ENCODE measurements at regions not wholly inside any gene's neighbourhood (a gene's known extent, or its start where the extent isn't known, plus 50 kb on each side); places are given as distances from the start of the nearest gene placed in this dataset.
A peak's percentile ranks its signal among the peaks of the same experiment; 100 is the strongest.

GRCh38 chr10:88060762-88061161 is 197.3 kb downstream of the PTEN start:
- no peak for DNase-seq

GRCh38 chr10:88062385-88062784 is 199.0 kb downstream of the PTEN start:
- DNase-seq: no peak

GRCh38 chr10:88062798-88063472 is 199.5 kb downstream of the PTEN start:
- DNase-seq: no peak

- no peak for DNase-seq
Measured at GRCh38 chr10:88063861-88064557, 200.6 kb downstream of the PTEN start.

- peak; percentile 67 for DNase-seq
Measured at GRCh38 chr10:88064608-88065382, 201.4 kb downstream of the PTEN start.

GRCh38 chr10:88065383-88066049 is 202.1 kb downstream of the PTEN start:
- no peak for DNase-seq

GRCh38 chr10:88066319-88066718 is 202.9 kb downstream of the PTEN start:
- no peak for DNase-seq

- peak; percentile 41 for DNase-seq
Measured at GRCh38 chr10:88066876-88067275, 203.5 kb downstream of the PTEN start.

- DNase-seq: no peak
Measured at GRCh38 chr10:88067737-88068136, 204.3 kb downstream of the PTEN start.

- DNase-seq: no peak
Measured at GRCh38 chr10:88069338-88069737, 205.9 kb downstream of the PTEN start.

GRCh38 chr10:88070080-88070880 is 206.9 kb downstream of the PTEN start:
- no peak for DNase-seq

GRCh38 chr10:88071879-88072278 is 208.5 kb downstream of the PTEN start:
- DNase-seq: no peak

GRCh38 chr10:88073682-88074081 is 210.3 kb downstream of the PTEN start:
- DNase-seq: no peak

GRCh38 chr10:88074971-88075370 is 211.5 kb downstream of the PTEN start:
- DNase-seq: no peak

GRCh38 chr10:88076027-88076880 is 212.8 kb downstream of the PTEN start:
- DNase-seq: no peak

GRCh38 chr10:88077977-88078376 is 214.6 kb downstream of the PTEN start:
- no peak for DNase-seq

GRCh38 chr10:88080213-88080612 is 216.8 kb downstream of the PTEN start:
- no peak for DNase-seq

GRCh38 chr10:88081457-88082054 is 218.1 kb downstream of the PTEN start:
- no peak for DNase-seq

- no peak for DNase-seq
Measured at GRCh38 chr10:88082391-88082790, 219.0 kb downstream of the PTEN start.

GRCh38 chr10:88082806-88083596 is 219.6 kb downstream of the PTEN start:
- DNase-seq: no peak
